GM19467 (cell line): ENCODE measurements at regions not wholly inside any gene's neighbourhood (a gene's known extent, or its start where the extent isn't known, plus 50 kb on each side); places are given as distances from the start of the nearest gene placed in this dataset.
A peak's percentile ranks its signal among the peaks of the same experiment; 100 is the strongest.
"Not testable (repeated sequence)": the region's sequence is repeated elsewhere in the genome, so short reads cannot be mapped to it uniquely, and the experiment has no call there.

ENCODE experiments used
- ATAC-seq: cut with Tn5 transposase; IDR thresholded peaks from one replicate; pipeline ENCODE4 v1.9.1; 2021; ENCODE audit warnings: mild to moderate bottlenecking, moderate library complexity; ENCODE audit not compliant: unreplicated experiment

DNA sequence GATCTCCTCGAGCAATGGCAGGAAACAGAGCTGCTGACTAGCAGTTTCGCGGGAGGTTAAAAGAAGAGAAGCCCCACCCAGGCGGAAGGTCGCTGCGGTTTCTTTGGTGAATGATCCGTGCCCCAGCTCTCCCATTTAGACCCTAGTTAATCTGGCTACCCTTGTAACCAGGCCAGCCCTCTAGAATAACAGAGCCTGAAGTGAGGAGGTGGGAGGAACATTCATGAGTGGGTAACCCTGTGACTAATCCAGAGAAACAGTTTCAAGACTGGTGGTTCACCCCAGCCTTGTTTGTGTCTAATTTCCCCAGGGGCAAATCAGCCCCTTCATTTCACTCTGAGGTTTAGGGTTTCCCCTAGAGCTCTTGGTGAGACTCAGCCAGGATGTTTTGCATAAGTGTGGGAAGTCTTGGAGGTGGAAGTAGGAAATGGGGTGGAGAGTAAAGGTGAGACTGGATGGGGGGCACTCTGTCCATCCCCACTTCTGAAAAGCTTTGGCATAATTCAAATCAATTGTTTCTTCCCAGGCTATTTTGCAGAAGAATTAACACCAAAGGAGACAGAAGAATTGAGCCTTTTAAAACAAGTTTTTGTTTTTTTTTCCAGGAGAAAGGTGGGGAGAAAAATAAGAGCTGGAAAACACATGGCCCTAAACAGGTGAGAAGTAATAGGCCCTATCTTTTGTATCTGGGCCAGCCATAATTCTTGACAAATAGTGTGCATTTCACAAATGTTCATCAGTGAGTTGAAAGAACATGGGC lies 303.1 kb downstream of the RPLP1 start:
- ATAC-seq = peak; percentile 72

DNA sequence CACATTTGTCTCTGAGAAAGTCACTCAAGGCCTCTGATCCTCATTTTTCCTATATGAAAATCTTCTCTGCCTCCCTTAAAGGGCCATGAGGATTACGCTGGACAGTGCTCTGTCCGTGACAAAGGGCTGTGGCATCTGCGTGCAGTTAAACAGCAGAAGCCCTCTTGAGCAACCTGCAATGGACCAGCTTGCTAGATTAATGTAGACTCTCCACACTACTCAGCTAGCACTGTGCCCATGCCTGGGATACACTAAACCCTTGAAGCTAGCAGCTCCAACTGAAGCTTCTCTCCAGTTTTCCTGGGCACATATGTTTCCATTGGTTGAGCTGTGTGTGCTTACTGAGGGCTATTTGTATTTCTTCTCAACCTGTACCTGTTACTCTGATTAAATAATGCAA lies 303.8 kb downstream of the RPLP1 start:
- no peak for ATAC-seq

DNA sequence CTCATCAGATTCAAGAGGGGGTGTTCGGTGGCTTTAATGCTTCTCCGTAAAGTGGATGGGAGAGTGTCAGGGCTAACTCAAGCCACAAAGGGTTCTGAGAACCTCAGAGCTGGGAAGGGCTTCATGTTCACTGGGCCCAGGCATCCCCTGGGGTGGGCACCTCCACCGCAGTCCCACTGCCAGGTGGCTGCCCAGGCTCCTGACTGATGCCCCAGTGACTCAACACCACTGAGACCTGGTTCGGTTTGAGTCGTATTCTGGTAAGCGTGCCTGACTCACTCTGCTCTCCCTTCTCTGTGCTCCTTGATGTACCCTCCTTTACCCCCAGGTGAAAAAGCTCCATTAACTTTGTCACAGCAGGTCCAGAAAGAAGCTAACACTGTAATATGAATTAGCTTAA lies 304.6 kb downstream of the RPLP1 start:
- ATAC-seq = no peak

DNA sequence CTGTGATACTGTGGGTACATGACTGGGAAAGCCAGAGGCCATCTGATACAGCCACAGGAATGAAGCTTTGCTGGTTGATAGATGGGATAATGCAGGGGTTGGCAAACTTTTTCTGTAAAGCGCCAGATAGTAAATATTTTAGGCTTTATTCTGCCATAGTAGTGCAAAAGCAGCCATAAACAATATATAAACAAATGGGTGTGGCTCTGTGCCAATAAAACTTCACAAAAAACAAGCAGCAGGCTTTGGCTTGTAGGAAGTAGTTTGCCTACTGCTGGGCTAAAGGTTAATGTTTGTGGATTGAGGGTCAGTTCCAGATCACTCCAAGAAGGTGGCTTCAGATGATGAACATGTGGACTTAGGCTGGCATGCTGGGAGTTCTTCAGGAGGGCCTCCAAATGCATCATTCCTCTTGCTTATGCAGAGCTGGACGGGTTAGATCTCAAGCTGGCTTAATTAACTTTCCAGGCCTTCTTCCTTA lies 305.7 kb downstream of the RPLP1 start:
- ATAC-seq = no peak

DNA sequence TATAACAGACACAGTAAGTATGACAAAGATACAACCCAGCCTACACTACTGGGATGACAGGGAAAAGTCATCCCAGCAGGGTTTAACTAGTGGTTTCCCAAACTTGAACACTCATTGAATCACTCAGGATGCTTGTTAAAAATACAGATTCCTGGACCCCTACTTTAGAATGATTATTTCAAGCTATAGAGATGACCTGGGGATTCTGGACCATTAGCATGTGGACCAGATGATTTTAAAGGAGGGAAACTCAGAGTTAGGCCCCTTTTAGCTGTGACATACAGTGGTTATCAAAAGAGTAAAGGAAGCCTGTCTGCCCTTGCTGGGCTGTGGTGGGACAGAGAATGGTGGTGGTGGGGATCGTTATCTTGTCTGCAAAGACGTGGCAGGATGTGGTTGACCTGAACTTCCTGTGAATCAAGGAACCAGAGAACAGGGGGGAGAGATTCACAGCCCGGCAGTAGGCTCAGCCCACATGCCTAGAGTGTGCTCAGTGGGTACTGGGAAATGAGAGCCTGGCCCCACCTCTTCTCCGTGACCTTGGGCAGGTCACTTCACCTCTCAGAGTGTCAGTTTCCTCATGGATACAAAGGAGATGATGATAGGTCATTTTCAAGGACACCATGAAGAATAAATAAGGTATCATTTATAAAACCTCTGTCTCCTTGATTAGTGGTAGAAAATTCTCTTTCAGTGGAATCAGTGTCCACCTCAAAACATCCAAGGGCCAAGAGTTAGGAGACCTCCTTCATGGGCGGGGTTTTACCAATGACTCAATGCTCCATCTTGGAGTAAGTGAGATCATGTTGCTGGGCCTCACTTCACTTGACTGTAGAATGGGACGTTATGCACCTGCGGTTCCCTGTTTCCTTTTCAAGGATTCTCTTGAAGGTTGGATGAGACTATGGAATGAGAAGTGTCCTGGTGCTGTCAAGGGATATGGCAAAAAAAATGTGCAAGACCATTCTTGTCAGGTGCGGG lies 306.5 kb downstream of the RPLP1 start:
- no peak for ATAC-seq

DNA sequence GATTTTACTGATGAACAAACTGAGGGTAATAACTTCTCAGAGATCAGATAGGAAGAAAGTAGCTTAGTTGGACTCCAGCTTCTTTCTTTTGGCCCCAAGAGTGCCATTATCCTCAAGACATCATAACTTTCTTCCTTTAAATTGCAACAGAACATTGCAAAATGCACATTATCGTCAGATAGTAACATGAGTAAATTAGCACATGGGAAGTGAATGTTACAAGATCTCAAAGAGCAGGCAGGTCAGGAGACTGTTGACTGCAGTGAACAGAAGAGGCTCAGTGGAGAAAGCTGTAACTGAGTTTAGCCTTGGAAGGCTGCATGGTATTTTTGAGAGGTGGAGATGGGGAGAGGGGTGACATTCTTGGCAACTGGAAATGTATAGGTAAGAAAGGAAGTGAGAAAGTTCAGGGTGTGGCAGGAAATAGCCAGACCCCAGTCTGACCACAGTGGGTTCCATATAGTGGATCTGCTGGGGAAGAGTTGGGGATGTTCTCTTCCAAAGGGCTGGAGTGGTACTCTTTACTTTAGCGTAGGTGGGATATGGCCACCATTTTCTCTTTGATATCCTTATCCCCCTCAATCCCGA lies 307.7 kb downstream of the RPLP1 start:
- no peak for ATAC-seq

DNA sequence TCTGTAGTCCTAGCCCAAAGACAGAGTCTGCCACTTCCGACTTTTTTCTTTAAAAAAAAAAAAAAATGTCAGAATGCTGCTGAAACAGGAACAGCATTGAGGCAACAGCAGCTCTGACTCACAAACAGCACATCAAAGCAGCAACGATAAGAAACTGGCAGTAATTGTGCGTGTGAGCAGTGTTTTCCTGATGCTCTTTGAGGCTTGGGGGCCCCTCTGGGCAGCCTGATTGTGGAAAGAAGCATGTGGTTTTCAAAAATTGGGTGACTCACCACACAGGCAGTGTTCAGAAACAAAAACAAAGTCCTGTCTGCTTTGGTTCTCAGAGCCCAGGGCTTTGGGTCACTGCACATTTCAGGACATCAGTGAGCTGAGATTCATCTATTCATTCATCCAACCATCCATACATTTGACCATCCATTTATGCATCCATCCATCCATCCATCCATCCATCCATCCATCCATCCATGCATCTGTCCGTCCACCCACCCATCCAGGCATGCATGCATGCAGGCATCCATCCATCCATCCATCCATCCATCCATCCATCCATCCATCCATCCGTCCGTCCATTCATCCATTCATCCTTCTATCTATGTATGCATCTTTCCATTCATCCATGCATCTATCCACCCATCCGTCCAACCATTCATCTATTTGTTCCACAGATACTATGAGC lies 308.4 kb downstream of the RPLP1 start:
- peak; percentile 39 for ATAC-seq

DNA sequence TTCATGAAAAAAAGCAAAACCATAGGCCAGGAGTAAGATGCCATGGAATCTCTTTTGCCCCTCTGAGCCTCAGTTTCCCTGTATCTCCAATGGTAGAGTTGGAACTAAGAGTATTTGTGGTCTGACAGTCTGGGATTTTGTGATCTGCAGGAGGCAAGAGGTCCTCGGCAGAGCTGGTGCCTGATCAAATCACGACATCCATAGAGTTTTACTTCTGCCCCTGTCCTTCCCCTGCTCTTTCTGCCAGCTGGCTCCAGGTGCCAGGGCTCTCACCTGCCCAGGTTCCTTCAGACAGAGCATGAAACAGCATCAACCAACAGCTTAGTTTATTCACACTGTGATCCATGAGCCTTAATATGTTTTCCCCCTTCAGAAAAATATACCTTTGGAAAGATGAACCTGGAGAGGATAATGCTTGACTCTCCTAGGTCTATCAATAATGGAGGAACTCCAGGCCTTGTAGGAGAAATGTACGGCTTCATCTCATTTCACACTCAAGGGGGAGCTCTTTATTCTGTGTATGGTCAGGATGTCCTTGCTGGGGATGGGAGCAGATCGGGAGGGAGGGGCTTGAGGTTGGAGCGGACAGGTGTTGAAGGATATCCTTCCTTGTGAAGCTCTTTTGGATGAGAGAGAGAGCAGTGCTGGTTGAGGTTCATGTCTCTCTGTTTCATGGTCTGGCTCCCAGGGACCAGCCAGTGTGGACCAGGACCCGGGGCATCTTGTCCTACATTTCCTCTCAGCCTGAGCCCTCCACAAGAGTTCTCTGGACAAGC lies 309.9 kb downstream of the RPLP1 start:
- no peak for ATAC-seq

DNA sequence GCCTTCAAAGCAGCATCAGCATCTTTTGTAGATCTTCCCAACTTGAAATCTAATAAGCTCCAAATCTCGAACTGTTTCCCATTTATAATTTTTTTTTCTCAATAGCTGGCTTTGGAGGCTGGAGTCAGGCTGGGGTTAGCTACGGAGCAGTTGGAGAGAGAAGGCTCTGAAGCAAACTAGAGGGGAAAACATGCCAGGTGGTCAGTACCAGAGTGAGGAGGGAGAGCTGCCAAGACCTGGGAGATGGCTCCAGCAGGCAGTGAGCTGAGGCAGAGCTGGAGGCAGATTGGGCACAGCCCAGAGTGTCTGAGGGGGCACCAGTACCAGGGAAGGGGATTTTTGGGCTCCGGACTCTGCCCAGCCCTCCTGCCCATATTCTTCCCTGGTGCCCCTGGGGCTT lies 311.2 kb downstream of the RPLP1 start:
- no peak for ATAC-seq

DNA sequence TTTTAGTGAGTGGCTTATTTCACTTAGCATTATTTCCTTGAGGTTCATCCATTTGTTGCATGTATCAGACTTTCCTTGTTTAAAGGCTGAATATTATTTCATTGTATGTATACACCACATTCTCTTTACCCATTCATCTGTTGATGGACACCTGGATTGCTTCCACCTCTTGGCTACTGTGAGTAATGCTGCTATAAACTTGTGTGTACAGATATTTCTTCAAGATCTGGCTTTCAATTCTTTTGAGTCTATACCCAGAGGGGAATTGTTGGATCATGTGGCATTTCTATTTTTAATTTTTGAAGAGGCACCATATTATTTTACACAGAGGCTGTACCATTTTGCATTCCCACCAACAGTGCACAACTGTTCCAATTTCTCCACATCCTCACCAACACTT lies 313.5 kb downstream of the RPLP1 start:
- ATAC-seq = no peak

DNA sequence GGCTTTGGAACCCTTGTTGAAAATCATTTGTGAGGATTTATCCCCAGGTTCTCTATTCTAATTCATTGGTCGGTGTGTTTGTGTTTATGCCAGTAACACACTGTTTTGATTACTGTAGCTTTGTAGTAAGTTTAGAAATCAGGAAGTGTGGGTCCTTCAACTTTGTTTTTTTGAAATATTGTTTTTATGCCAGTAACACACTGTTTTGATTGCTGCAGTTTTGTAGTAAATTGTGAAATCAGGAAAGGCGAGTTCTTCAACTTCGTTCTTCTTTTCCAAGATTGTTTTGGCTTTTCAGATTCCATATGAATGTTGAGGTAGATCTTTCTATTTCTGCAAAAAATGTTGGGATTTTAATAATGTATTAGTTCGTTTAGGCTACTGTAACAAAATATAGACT lies 314.6 kb downstream of the RPLP1 start:
- no peak for ATAC-seq

DNA sequence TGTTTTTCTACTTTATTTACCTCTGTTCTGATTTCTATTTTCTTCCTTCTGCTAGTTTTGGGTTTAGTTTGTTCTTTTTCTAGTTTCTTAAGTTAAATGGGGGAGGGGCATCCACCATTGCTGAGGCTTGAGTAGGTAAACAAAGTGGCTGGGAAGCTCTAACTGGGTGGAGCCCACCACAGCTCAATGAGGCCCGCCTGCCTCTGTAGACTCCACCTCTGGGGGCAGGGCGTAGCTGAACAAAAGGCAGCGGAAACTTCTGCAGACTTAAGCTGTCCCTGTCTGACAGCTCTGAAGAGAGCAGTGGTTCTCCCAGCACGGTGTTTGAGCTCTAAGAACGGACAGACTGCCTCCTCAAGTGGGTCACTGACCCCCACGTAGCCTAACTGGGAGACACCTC lies 316.7 kb downstream of the RPLP1 start:
- not testable (repeated sequence) for ATAC-seq

DNA sequence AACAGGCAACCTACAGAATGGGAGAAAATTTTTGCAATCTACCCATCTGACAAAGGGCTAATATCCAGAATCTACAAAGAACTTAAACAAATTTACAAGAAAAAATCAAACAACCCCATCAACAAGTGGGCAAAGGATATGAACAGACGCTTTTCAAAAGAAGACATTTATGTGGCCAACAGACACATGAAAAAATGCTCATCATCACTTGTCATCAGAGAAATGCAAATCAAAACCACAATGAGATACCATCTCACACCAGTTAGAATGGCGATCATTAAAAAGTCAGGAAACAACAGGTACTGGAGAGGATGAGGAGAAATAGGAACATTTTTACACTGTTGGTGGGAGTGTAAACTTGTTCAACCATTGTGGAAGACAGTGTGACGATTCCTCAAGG lies 321.6 kb downstream of the RPLP1 start:
- ATAC-seq = not testable (repeated sequence)

DNA sequence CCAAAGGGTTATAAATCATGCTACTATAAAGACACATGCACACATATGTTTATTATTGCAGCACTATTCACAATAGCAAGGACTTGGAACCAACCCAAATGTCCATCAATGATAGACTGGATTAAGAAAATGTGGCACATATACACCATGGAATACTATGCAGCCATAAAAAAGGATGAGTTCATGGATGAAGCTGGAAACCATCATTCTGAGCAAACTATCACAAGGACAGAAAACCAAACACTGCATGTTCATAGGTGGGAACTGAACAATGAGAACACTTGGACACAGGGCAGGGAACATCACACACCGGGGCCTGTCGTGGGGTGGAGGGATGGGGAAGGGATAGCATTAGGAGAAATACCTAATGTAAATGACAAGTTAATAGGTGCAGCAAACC lies 322.1 kb downstream of the RPLP1 start:
- ATAC-seq = not testable (repeated sequence)

DNA sequence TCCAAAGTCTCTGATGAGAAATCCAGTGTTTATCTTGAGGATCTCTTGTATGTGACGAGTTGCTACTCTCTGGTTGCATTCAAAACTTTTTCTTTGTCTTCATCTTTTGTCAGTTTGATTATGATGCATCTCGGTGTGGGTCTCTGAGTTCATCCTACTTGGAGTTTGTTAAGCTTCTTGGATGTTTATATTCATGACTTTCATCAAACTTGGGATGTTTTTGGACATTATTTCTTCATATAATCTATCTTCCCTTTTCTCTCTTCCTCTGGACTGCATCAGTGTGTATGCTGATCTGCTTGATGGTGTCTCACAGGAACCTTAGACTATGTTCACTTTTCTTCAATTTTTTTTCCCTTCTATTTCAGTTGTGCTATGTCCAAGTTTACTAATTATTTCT lies 320.4 kb downstream of the TLE3 start:
- no peak for ATAC-seq

DNA sequence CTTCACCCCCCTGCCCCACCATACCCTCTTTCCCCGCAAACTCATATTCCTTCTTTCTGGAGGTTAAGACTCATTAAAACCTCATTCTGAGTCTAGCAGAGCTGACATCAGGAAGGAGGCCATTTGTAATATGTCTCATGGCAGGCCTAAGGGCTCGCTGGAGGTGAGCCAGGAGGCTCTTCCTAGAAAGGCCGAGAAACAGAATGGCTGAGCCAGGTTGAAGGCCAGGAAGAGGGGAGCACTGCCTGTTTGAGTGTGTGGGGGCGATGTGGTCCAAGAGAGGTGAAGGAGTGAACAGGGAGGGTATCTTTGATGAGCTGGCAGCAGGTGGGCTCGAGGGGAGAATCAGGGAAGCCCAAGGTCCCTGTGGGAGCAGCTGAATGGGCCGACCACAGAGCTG lies 317.3 kb downstream of the TLE3 start:
- no peak for ATAC-seq

DNA sequence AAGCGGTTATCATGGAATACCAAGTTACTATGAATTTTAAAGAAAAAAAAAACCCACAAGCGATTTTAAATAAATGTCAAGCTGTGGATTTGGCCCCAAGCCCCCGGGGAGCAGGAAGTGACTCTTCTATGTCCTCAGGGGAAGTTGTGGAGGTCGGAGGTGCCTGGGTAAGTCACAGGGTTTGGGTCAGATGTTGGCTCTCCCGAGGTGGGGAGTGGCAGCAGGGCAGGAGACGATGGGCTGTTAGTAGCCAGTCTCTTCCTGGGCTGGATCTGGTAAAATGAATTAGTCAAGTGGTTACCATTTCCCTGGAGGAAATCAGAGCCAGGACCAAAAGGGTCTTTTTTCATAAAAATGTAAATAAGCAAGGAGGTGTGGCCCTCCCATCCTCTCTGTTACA lies 316.7 kb downstream of the TLE3 start:
- ATAC-seq = no peak

DNA sequence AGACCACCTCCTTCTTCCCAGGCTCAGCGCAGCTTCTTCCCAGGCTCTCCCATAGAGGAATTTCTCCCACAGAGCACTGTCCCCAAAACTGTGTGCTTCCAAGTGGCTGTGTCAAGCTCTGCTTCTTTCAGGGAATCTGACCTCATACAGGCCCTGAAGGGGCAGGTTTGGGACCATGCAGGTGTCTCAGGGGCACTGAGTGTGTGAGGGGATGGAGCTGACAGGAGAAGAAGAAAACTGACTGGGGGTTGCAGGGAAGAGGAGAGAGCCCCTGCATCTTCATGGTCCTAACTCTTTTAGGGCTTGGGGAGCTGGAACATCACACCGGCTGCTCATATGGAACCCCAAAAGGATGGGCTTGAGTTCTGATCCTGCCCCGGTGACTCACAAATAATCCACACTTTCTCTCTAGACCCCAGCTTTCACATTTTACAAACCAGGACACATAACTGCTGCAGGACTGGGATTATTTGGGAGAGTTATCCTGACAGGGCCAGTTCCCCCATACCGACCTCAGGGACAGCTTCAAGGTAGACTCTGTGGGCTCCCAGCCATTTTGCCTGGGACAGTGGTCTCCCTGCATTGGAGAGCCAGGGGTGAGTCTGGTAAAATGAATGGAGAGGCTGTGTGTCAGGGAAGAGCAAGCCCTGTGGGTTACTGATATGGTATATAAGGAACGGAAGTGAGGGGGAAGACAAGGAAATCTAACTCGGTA lies 316.1 kb downstream of the TLE3 start:
- ATAC-seq = no peak

DNA sequence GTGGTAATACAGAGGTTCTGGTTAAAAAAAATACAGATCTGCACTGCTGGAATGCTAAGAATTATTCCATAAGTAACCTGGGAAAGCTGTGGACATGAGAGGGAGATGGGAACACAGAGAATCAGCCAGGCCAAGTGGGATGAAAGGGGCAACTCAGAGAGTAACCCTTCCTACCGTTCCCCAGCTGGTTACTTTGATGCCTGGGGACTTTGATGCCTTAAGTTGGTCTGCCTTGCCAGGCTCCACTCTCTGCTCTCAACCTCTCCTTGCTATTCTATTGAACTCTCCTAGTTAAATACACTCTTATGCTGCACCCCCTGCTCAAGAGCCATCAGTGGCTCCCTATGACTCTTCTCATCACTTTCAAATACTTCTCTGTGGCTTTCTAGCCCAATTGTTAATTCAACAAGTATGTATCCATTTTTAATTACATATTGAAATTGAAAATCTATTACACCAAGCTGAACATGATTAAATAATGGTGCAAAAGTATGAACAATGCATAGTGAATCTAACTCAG lies 315.5 kb downstream of the TLE3 start:
- no peak for ATAC-seq
